ENCODE measurements at regions not wholly inside any gene's neighbourhood (a gene's known extent, or its start where the extent isn't known, plus 50 kb on each side); places are given as distances from the start of the nearest gene placed in this dataset.

- H3K27me3 Mint-ChIP-seq (ENCODE audit: unreplicated experiment): peaks cover 2% of the 10 kb centered on the region
- no peak for DNase-seq (ENCODE audit: extremely low spot score, unreplicated experiment)
- H3K27ac Mint-ChIP-seq (ENCODE audit: unreplicated experiment): no peak overlapping the region
- H3K4me1 Mint-ChIP-seq (ENCODE audit: unreplicated experiment): no peaks in the 10 kb centered on the region
- peaks cover 18% of the 10 kb centered on the region for H3K9me3 Mint-ChIP-seq (ENCODE audit: unreplicated experiment)
- H3K4me3 Mint-ChIP-seq (ENCODE audit: unreplicated experiment): no peak overlapping the region
- no peak for TF ChIP-seq CTCF (IDR thresholded peaks at IDR 0.05)
- peaks cover 4% of the 10 kb centered on the region for H3K36me3 Mint-ChIP-seq (ENCODE audit: unreplicated experiment)
Observed at GRCh38 chr9:2970864-2971263, 127.0 kb upstream of the PUM3 start.

GRCh38 chr9:2967766-2968165, 123.9 kb upstream of the PUM3 start:
- TF ChIP-seq CTCF (IDR thresholded peaks at IDR 0.05): no peak
- Mint-ChIP-seq H3K36me3 (ENCODE audit: unreplicated experiment) (peaks cover 4% of the 10 kb centered on the region), H3K4me3 (ENCODE audit: unreplicated experiment) (no peak overlapping the region), H3K9me3 (ENCODE audit: unreplicated experiment) (peaks cover 11% of the 10 kb centered on the region), H3K27me3 (ENCODE audit: unreplicated experiment) (peaks cover 2% of the 10 kb centered on the region), H3K27ac (ENCODE audit: unreplicated experiment) (no peak overlapping the region), H3K4me1 (ENCODE audit: unreplicated experiment) (no peaks in the 10 kb centered on the region)
- no peak for DNase-seq (ENCODE audit: extremely low spot score, unreplicated experiment)

GRCh38 chr9:2966565-2967300, 122.8 kb upstream of the PUM3 start:
- Mint-ChIP-seq H3K4me1 (ENCODE audit: unreplicated experiment) (no peaks in the 10 kb centered on the region), H3K36me3 (ENCODE audit: unreplicated experiment) (no peaks in the 10 kb centered on the region), H3K9me3 (ENCODE audit: unreplicated experiment) (peaks cover 1% of the 10 kb centered on the region), H3K27me3 (ENCODE audit: unreplicated experiment) (peaks cover 2% of the 10 kb centered on the region), H3K4me3 (ENCODE audit: unreplicated experiment) (no peak overlapping the region), H3K27ac (ENCODE audit: unreplicated experiment) (no peak overlapping the region)
- no peak for DNase-seq (ENCODE audit: extremely low spot score, unreplicated experiment)
- no peak for TF ChIP-seq CTCF (IDR thresholded peaks at IDR 0.05)

GRCh38 chr9:2964470-2964869, 120.6 kb upstream of the PUM3 start:
- H3K36me3 Mint-ChIP-seq (ENCODE audit: unreplicated experiment): no peaks in the 10 kb centered on the region
- no peak for DNase-seq (ENCODE audit: extremely low spot score, unreplicated experiment)
- H3K27ac Mint-ChIP-seq (ENCODE audit: unreplicated experiment): no peak overlapping the region

GRCh38 chr9:2963307-2963706, 119.4 kb upstream of the PUM3 start:
- no peaks in the 10 kb centered on the region for H3K9me3 Mint-ChIP-seq (ENCODE audit: unreplicated experiment)
- no peaks in the 10 kb centered on the region for H3K4me1 Mint-ChIP-seq (ENCODE audit: unreplicated experiment)
- no peak overlapping the region for H3K4me3 Mint-ChIP-seq (ENCODE audit: unreplicated experiment)
- TF ChIP-seq CTCF (IDR thresholded peaks at IDR 0.05): no peak
- no peak for DNase-seq (ENCODE audit: extremely low spot score, unreplicated experiment)
- no peaks in the 10 kb centered on the region for H3K36me3 Mint-ChIP-seq (ENCODE audit: unreplicated experiment)
- H3K27me3 Mint-ChIP-seq (ENCODE audit: unreplicated experiment): peaks cover 2% of the 10 kb centered on the region
- H3K27ac Mint-ChIP-seq (ENCODE audit: unreplicated experiment): no peak overlapping the region

More at GRCh38 chr9:2964470-2964869, 120.6 kb upstream of the PUM3 start:
- H3K9me3 Mint-ChIP-seq (ENCODE audit: unreplicated experiment): no peaks in the 10 kb centered on the region
- H3K4me3 Mint-ChIP-seq (ENCODE audit: unreplicated experiment): no peak overlapping the region
- no peaks in the 10 kb centered on the region for H3K4me1 Mint-ChIP-seq (ENCODE audit: unreplicated experiment)
- no peak for TF ChIP-seq CTCF (IDR thresholded peaks at IDR 0.05)
- H3K27me3 Mint-ChIP-seq (ENCODE audit: unreplicated experiment): no peaks in the 10 kb centered on the region
